Kidney (tissue), 13 donors: ENCODE measurements at regions not wholly inside any gene's neighbourhood (a gene's known extent, or its start where the extent isn't known, plus 50 kb on each side); places are given as distances from the start of the nearest gene placed in this dataset.

Experiments used
- DNase-seq, 5 donors: peaks; one replicate each; pipeline ENCODE4 v3.0.0-alpha.2; 2013 to 2020
- FAIRE-seq: peaks from 2 replicates; lab custom pipeline; 2012; peaks lifted over from hg19 to GRCh38; lab: Jason Lieb, UNC
- H3K27ac ChIP-seq, 2 donors: one replicate each; pipeline ENCODE4 v1.7.0; 2013; ENCODE audit warnings: low read depth in 2 of 2, low read length in 2 of 2, inconsistent platforms in 1 of 2
- H3K27me3 ChIP-seq: one replicate; pipeline ENCODE4 v1.7.1; 2013; ENCODE audit warnings: low read length, inconsistent platforms; ENCODE audit not compliant: control insufficient read depth, insufficient read depth
- H3K36me3 ChIP-seq, 3 donors: one replicate each; pipeline versions ENCODE4 v1.7.0 to v1.7.1; 2013; ENCODE audit warnings: low read length in 3 of 3, control low read depth in 1 of 3, inconsistent platforms in 1 of 3; ENCODE audit not compliant: insufficient read depth in 3 of 3, control insufficient read depth in 2 of 3
- H3K4me1 ChIP-seq, 3 donors: one replicate each; pipeline versions ENCODE4 v1.7.0 to v1.7.1; 2013; ENCODE audit warnings: low read length in 3 of 3, inconsistent platforms in 1 of 3, low read depth in 1 of 3; ENCODE audit not compliant: control insufficient read depth in 2 of 3, insufficient read depth in 2 of 3
- H3K4me3 ChIP-seq, 3 donors: one replicate each; pipeline versions ENCODE4 v1.7.0 to v1.8.1; 2013; ENCODE audit warnings: low read length in 3 of 3, control low read depth in 1 of 3, inconsistent platforms in 1 of 3
- H3K9ac ChIP-seq, 3 donors: one replicate each; pipeline versions ENCODE4 v1.7.0 to v1.7.1; 2013; ENCODE audit warnings: low read length in 3 of 3, control low read depth in 1 of 3, inconsistent platforms in 1 of 3
- H3K9me3 ChIP-seq, 3 donors: one replicate each; pipeline versions ENCODE4 v1.7.0 to v1.7.1; 2013; ENCODE audit warnings: low read length in 3 of 3, control low read depth in 1 of 3, inconsistent platforms in 1 of 3; ENCODE audit not compliant: control insufficient read depth in 2 of 3, insufficient read depth in 1 of 3
- intact Hi-C: fragments of 100-400 bp; cut with DNase I; formaldehyde crosslinking; loops from one replicate; pipeline ENCODE4 v1.11.1; 2022
- TF ChIP-seq, protein P1 (sequence below): IDR thresholded peaks from 3 replicates; pipeline ENCODE4 v1.5.1; 2012; ENCODE audit warnings: mild to moderate bottlenecking, moderate library complexity, borderline replicate concordance; ENCODE audit not compliant: insufficient read depth; ENCODE audit errors: extremely low read depth
- donor health status: control.
- donor health status: control.
- donor health status: control.
- donor health status: control.
- donor health status: control.
- donor health status: DM: yes; HTN: yes; CAD: no.
- donor health status: Normal renal cell carcinoma (clear cell type).

DNA sequence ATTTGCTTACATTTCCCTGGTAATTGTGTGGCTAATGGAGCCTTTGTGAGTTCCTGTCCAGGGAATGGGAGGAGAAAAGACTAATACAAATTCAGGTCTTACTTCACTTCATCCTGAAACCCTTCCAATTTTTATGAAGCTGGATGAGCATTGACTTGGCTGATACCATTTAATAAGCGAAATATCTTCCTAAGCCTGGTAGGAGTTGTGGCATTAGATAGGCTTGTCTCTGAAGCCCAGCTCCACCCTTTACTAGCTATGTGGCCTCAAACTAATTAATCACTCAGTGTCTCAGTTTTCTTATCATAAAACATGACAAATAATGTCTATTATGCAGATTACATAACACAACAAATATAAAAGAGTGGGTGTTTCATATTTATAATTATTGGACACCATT lies 106.3 kb downstream of the FGF9 start:
- H3K4me3 ChIP-seq, result no peak overlapping the region
- no peak overlapping the region for H3K27ac ChIP-seq
- H3K9me3 ChIP-seq, result peaks cover 0 to 7% (median 0%) of the 10 kb centered on the region in 3 donors
- FAIRE-seq, result no peak
- intact Hi-C loops, result no loop called here
- no peak for DNase-seq
- no peaks in the 10 kb centered on the region for H3K36me3 ChIP-seq
- H3K27me3 ChIP-seq, result no peaks in the 10 kb centered on the region
- no peaks in the 10 kb centered on the region for H3K4me1 ChIP-seq
- TF ChIP-seq, protein P1, sequence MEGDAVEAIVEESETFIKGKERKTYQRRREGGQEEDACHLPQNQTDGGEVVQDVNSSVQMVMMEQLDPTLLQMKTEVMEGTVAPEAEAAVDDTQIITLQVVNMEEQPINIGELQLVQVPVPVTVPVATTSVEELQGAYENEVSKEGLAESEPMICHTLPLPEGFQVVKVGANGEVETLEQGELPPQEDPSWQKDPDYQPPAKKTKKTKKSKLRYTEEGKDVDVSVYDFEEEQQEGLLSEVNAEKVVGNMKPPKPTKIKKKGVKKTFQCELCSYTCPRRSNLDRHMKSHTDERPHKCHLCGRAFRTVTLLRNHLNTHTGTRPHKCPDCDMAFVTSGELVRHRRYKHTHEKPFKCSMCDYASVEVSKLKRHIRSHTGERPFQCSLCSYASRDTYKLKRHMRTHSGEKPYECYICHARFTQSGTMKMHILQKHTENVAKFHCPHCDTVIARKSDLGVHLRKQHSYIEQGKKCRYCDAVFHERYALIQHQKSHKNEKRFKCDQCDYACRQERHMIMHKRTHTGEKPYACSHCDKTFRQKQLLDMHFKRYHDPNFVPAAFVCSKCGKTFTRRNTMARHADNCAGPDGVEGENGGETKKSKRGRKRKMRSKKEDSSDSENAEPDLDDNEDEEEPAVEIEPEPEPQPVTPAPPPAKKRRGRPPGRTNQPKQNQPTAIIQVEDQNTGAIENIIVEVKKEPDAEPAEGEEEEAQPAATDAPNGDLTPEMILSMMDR, result no peak
- H3K9ac ChIP-seq, result no peak overlapping the region

DNA sequence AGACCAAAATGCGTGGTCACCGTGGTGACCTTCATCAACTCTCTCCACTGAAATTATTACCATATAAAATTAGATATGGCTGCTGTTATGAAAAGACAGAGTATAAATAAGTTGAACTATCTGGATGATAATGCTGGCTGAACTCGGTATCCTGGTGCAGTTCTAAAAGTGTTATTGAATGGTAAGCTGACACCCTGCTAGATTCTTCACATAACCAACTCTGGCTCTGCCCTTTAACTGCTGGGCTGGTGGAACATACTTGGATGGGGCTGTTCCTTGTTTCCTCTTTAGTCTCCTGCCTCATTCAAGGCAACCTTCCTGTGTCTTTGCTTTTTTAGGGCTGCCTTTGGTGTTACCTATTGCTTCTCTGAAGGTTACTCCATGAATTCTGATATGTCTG lies 106.9 kb downstream of the FGF9 start:
- H3K9ac ChIP-seq, result no peak overlapping the region
- H3K36me3 ChIP-seq, result no peaks in the 10 kb centered on the region
- intact Hi-C loops, result no loop called here
- TF ChIP-seq, protein P1, result no peak
- H3K4me1 ChIP-seq, result no peaks in the 10 kb centered on the region
- peaks cover 0 to 7% (median 0%) of the 10 kb centered on the region in 3 donors for H3K9me3 ChIP-seq
- H3K27me3 ChIP-seq, result no peaks in the 10 kb centered on the region
- H3K27ac ChIP-seq, result no peak overlapping the region
- no peak overlapping the region for H3K4me3 ChIP-seq
- DNase-seq (no peak), FAIRE-seq (no peak)

DNA sequence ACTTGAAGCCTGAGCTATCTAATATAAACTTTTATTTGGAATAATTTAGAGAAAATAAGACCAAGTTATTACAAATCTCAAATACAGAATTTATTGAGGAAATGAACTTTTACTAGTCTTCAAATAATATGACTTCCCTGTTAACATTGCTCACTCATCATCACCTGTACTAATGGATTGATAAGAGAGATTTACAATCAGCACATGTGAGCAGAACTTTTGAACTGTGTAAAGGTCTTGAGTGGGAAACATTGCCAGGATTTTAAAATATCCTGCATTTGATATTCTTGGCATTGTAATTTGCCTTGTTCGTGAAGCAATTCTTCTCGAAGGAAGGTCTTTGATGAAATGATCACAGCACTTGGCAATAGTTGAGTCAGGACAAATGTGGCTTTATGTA lies 111.9 kb downstream of the FGF9 start:
- DNase-seq (no peak), FAIRE-seq (no peak)
- no peak overlapping the region for H3K27ac ChIP-seq
- H3K9ac ChIP-seq, result no peak overlapping the region
- peaks cover 0 to 4% (median 0%) of the 10 kb centered on the region in 3 donors for H3K4me1 ChIP-seq
- TF ChIP-seq, protein P1, result no peak
- H3K4me3 ChIP-seq, result no peak overlapping the region
- no peaks in the 10 kb centered on the region for H3K36me3 ChIP-seq
- peaks cover 0 to 7% (median 0%) of the 10 kb centered on the region in 3 donors for H3K9me3 ChIP-seq
- intact Hi-C loops, result no loop called here
- no peaks in the 10 kb centered on the region for H3K27me3 ChIP-seq

DNA sequence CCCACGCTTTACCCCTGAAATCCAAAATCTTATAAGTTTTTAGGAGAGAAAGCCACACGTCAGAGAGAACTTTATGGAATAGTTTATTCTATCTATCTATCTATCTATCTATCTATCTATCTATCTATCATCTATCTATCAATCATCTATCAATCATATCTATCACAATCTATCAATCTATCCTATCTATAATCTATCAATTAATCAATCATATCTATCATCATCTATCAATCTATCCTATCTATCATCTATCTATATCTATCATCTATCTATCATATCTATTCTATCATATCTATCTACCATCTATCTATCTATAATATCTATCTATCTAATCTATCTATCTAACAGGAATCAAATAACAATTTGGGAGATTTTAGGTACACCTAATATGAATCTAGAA lies 115.1 kb downstream of the FGF9 start:
- no peak overlapping the region for H3K27ac ChIP-seq
- FAIRE-seq (peak; percentile 19), DNase-seq (no peak)
- no peaks in the 10 kb centered on the region for H3K27me3 ChIP-seq
- intact Hi-C loops, result no loop called here
- H3K9ac ChIP-seq, result no peak overlapping the region
- TF ChIP-seq, protein P1, result no peak
- peaks cover 0 to 4% (median 0%) of the 10 kb centered on the region in 3 donors for H3K4me1 ChIP-seq
- H3K36me3 ChIP-seq, result no peaks in the 10 kb centered on the region
- no peak overlapping the region for H3K4me3 ChIP-seq
- H3K9me3 ChIP-seq, result no peaks in the 10 kb centered on the region
